ENCODE measurements at regions not wholly inside any gene's neighbourhood (a gene's known extent, or its start where the extent isn't known, plus 50 kb on each side); places are given as distances from the start of the nearest gene placed in this dataset.

DNA sequence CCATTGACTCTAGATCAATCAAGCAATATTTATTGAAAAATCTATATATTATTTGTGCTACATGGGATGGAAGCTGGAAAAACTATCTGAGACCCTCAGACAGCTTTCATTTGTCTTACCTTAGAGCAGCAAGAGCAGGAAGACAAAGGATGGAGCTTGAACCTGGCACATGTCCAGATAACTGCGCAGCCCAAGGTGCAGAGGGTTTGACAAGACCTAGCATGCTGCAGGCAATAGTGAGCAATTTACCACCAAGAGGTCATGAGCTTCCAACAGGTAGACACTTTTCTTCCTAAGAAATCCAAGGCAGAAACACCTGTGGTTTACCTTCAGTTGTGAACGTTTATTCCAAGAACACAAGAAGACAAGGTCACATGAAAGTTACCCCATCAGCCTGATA lies 214.7 kb upstream of the NECTIN3 start:
- H4K20me1 ChIP-seq (ENCODE audit: control insufficient read depth, insufficient read depth) = no peaks in the 10 kb centered on the region
- ChIA-PET RAD21 (ENCODE audit: unreplicated experiment) (no interaction called here), CTCF (no interaction called here), POLR2A (no interaction called here), SMC1A (ENCODE audit: uncharacterized antibody, unreplicated experiment) (no interaction called here)
- WGBS (ENCODE audit: insufficient coverage, insufficient replicate concordance, low lambda C conversion rate, missing lambda C conversion rate) = 29% methylated on average over 2 of the region's 2 CpGs
- intact Hi-C loops (cut with micrococcal nuclease; ENCODE audit: unreplicated experiment) (no loop called here), in situ Hi-C loops (cut with MboI) (no loop called here)
- no peak for FAIRE-seq
- no peaks in the 10 kb centered on the region for H3K79me2 ChIP-seq (ENCODE audit: control insufficient read depth, insufficient read depth, low read length)
- H3K9me3 ChIP-seq (replicated peaks; ENCODE audit: control insufficient read depth, insufficient read depth, low read length) = no peaks in the 10 kb centered on the region
- no peak overlapping the region for H2AFZ ChIP-seq (ENCODE audit: control insufficient read depth, low read depth, low read length)
- H3K4me2 ChIP-seq (ENCODE audit: control insufficient read depth, insufficient read depth) = no peak overlapping the region
- H3K4me3 ChIP-seq = no peak overlapping the region
- H3K4me1 ChIP-seq (ENCODE audit: control insufficient read depth, insufficient read depth, low read length) = no peaks in the 10 kb centered on the region
- no peaks in the 10 kb centered on the region for H3K36me3 ChIP-seq (ENCODE audit: control insufficient read depth in 2 of 2, insufficient read depth in 2 of 2, low read length in 1 of 2)
- TF ChIP-seq TARDBP (IDR thresholded peaks at IDR 0.05; ENCODE audit: borderline replicate concordance) = no peak
- TF ChIP-seq CHD1 (IDR thresholded peaks at IDR 0.05; ENCODE audit: low read depth, low read length) = no peak
- TF ChIP-seq NFYB (IDR thresholded peaks at IDR 0.05; ENCODE audit: insufficient read depth, low read depth, low read length) = no peak
- no peak for TF ChIP-seq RAD21 (IDR thresholded peaks at IDR 0.05; ENCODE audit: insufficient read depth, low read depth, low read length)
- no peak for TF ChIP-seq CBX3 (IDR thresholded peaks at IDR 0.05; ENCODE audit: borderline replicate concordance, low read depth)
- TF ChIP-seq IKZF1 (conservative IDR thresholded peaks at IDR 0.05) = no peak
- H3K9ac ChIP-seq (ENCODE audit: control insufficient read depth, insufficient read depth, low read length) = no peak overlapping the region
- H3K27me3 ChIP-seq (replicated peaks in 1 of 2; ENCODE audit: control insufficient read depth in 2 of 2, insufficient read depth in 2 of 2, low read length in 1 of 2) = no peaks in the 10 kb centered on the region
- H3K27ac ChIP-seq (ENCODE audit: control insufficient read depth, insufficient read depth) = no peak overlapping the region
- no peak for ATAC-seq
- no peak for DNase-seq (ENCODE audit: low read depth, low spot score)
- BruUV-seq (replicated peaks) = no TSS peak

DNA sequence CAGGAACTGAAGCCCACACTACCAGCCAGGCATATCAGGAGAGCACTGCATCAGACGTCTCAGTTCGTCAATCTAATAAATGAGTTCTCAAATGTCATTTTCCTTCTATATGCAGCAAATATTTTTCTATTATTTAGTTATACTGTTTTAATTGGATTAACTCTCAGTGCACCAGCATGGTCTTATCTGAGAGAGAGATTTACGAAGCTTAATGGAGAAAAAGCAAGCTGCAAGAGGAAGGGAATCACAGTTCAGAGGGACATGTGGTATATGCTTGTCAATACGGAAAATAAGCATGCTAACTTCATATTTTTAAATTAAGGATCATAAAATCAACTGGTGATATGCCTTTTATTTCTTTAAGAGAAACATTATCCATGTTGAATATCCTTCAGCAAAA lies 213.1 kb upstream of the NECTIN3 start:
- H2AFZ ChIP-seq (ENCODE audit: control insufficient read depth, low read depth, low read length) = no peak overlapping the region
- no peak overlapping the region for H3K4me3 ChIP-seq
- intact Hi-C loops (cut with micrococcal nuclease; ENCODE audit: unreplicated experiment) (no loop called here), in situ Hi-C loops (cut with MboI) (no loop called here)
- BruUV-seq (replicated peaks) = no TSS peak
- H3K9me3 ChIP-seq (replicated peaks; ENCODE audit: control insufficient read depth, insufficient read depth, low read length) = no peaks in the 10 kb centered on the region
- H3K4me2 ChIP-seq (ENCODE audit: control insufficient read depth, insufficient read depth) = no peak overlapping the region
- H3K4me1 ChIP-seq (ENCODE audit: control insufficient read depth, insufficient read depth, low read length) = no peaks in the 10 kb centered on the region
- CTCF ChIA-PET = no interaction called here
- 13% methylated on average over 4 of the region's 4 CpGs for WGBS (ENCODE audit: insufficient coverage, insufficient replicate concordance, low lambda C conversion rate, missing lambda C conversion rate)
- H3K27me3 ChIP-seq (replicated peaks in 1 of 2; ENCODE audit: control insufficient read depth in 2 of 2, insufficient read depth in 2 of 2, low read length in 1 of 2) = no peaks in the 10 kb centered on the region
- FAIRE-seq (no peak), DNase-seq (ENCODE audit: low read depth, low spot score) (no peak), ATAC-seq (no peak)
- no peaks in the 10 kb centered on the region for H4K20me1 ChIP-seq (ENCODE audit: control insufficient read depth, insufficient read depth)
- no peaks in the 10 kb centered on the region for H3K79me2 ChIP-seq (ENCODE audit: control insufficient read depth, insufficient read depth, low read length)
- RAD21 ChIA-PET (ENCODE audit: unreplicated experiment) = no interaction called here
- POLR2A ChIA-PET = interaction anchor here (0.8 kb wide), 1 partner anchor 18 kb away, joined by 3 read pairs; no protein-coding TSS in a partner anchor
- no peak overlapping the region for H3K9ac ChIP-seq (ENCODE audit: control insufficient read depth, insufficient read depth, low read length)
- no peak overlapping the region for H3K27ac ChIP-seq (ENCODE audit: control insufficient read depth, insufficient read depth)
- SMC1A ChIA-PET (ENCODE audit: uncharacterized antibody, unreplicated experiment) = interaction anchor here (1.6 kb wide), 1 partner anchor 11 kb away, joined by 4 read pairs; no protein-coding TSS in a partner anchor
- no peaks in the 10 kb centered on the region for H3K36me3 ChIP-seq (ENCODE audit: control insufficient read depth in 2 of 2, insufficient read depth in 2 of 2, low read length in 1 of 2)
- TF ChIP-seq ZBED1 (IDR thresholded peaks at IDR 0.05; ENCODE audit: borderline replicate concordance) = no peak
- TF ChIP-seq KLF5 (IDR thresholded peaks at IDR 0.05; ENCODE audit: partially characterized antibody) = no peak
- TF ChIP-seq SMAD1 (IDR thresholded peaks at IDR 0.05; ENCODE audit: low read depth, partially characterized antibody) = no peak
- no peak for TF ChIP-seq RFX5 (IDR thresholded peaks at IDR 0.05; ENCODE audit: low read depth, low read length)
- TF ChIP-seq IKZF1 (conservative IDR thresholded peaks at IDR 0.05) = no peak
- TF ChIP-seq NFYB (IDR thresholded peaks at IDR 0.05; ENCODE audit: insufficient read depth, low read depth, low read length) = no peak
- no peak for TF ChIP-seq NFIC (IDR thresholded peaks at IDR 0.05; ENCODE audit: low read depth, low read length)
- TF ChIP-seq STAT1 (conservative IDR thresholded peaks at IDR 0.05) = no peak
- TF ChIP-seq, protein P1, sequence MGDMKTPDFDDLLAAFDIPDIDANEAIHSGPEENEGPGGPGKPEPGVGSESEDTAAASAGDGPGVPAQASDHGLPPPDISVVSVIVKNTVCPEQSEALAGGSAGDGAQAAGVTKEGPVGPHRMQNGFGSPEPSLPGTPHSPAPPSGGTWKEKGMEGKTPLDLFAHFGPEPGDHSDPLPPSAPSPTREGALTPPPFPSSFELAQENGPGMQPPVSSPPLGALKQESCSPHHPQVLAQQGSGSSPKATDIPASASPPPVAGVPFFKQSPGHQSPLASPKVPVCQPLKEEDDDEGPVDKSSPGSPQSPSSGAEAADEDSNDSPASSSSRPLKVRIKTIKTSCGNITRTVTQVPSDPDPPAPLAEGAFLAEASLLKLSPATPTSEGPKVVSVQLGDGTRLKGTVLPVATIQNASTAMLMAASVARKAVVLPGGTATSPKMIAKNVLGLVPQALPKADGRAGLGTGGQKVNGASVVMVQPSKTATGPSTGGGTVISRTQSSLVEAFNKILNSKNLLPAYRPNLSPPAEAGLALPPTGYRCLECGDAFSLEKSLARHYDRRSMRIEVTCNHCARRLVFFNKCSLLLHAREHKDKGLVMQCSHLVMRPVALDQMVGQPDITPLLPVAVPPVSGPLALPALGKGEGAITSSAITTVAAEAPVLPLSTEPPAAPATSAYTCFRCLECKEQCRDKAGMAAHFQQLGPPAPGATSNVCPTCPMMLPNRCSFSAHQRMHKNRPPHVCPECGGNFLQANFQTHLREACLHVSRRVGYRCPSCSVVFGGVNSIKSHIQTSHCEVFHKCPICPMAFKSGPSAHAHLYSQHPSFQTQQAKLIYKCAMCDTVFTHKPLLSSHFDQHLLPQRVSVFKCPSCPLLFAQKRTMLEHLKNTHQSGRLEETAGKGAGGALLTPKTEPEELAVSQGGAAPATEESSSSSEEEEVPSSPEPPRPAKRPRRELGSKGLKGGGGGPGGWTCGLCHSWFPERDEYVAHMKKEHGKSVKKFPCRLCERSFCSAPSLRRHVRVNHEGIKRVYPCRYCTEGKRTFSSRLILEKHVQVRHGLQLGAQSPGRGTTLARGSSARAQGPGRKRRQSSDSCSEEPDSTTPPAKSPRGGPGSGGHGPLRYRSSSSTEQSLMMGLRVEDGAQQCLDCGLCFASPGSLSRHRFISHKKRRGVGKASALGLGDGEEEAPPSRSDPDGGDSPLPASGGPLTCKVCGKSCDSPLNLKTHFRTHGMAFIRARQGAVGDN (IDR thresholded peaks at IDR 0.05) = no peak

All from GM12878 (cell line).